ENCODE measurements at regions not wholly inside any gene's neighbourhood (a gene's known extent, or its start where the extent isn't known, plus 50 kb on each side); places are given as distances from the start of the nearest gene placed in this dataset.

DNA sequence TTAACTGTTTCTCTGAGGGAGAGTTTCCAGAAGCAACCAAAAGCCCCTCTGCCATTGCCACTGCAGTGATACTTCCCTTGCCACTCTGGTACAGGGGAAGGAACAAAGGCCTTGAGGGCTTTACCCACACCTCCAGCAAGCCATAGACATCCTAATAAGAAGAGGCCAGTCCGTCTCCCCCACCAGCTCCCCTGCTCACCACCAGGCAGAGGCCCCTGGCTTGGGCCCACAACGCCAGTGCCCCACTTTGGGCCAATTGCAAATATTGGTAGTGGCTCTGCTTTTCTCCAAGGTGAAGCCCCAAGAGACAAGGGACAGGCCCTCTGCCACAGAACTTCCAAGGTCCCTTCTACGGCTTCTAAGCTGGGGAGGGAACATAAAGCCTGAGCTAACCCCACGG is 833.0 kb downstream of the DACH1 start:
- Histone ChIP-seq H3K27me3 (ENCODE audit: low read length) (no peaks in the 10 kb centered on the region), H3F3A (ENCODE audit: insufficient read depth) (no peaks in the 10 kb centered on the region), H2AFZ (ENCODE audit: low read depth, low read length, severe bottlenecking) (no peak overlapping the region), H4K20me1 (ENCODE audit: low read depth, low read length) (no peaks in the 10 kb centered on the region), H3K4me2 (ENCODE audit: low read depth, low read length, poor library complexity, severe bottlenecking) (no peak overlapping the region), H3K27ac (ENCODE audit: low read depth, low read length) (no peak overlapping the region), H3K9me2 (replicated peaks; ENCODE audit: insufficient read depth, low read length) (no peaks in the 10 kb centered on the region), H3K9me3 (ENCODE audit: insufficient read depth, low read length) (0 out of 2 replicates have a peak, but pooled peaks cover 5% of the 10 kb centered on the region), H3K4me3 (ENCODE audit: insufficient read depth, low read length, poor library complexity, severe bottlenecking) (no peak overlapping the region), H3K79me2 (ENCODE audit: insufficient read depth, low read length) (no peaks in the 10 kb centered on the region), H3K9ac (ENCODE audit: low read length) (no peak overlapping the region), H3K36me3 (ENCODE audit: low read length) (no peaks in the 10 kb centered on the region)
- TF ChIP-seq EZH2phosphoT487 (conservative IDR thresholded peaks at IDR 0.05; ENCODE audit: low read length) (no peak), CTCF (IDR thresholded peaks at IDR 0.05; ENCODE audit: insufficient read depth, low read length, poor library complexity, severe bottlenecking) (no peak)

DNA sequence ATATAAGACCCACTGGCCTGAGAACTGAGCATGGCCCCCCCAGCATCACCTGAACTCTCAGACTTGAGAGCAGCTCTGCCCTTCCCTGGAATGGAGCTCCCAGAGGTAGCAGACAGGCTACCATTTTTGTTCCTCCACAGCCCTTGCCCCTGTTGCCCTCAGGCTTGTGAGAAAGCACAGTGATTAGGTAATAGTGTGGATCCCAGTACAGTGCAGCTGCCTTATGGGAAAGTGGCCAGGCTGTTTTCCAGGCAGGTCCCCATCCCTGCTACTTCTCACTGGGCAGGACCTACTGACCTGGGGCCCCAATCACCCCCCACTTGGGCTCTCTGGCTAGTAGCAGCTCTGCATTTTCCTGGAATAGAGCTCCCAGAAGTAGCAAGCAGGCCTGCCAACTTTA is 834.0 kb downstream of the DACH1 start:
- no peak overlapping the region for H2AFZ ChIP-seq (ENCODE audit: low read depth, low read length, severe bottlenecking)
- 0 out of 2 replicates have a peak, but pooled peaks cover 7% of the 10 kb centered on the region for H3K9me3 ChIP-seq (ENCODE audit: insufficient read depth, low read length)
- no peak overlapping the region for H3K9ac ChIP-seq (ENCODE audit: low read length)
- H3K27ac ChIP-seq (ENCODE audit: low read depth, low read length): no peak overlapping the region
- H3K4me3 ChIP-seq (ENCODE audit: insufficient read depth, low read length, poor library complexity, severe bottlenecking): no peak overlapping the region
- H3K4me2 ChIP-seq (ENCODE audit: low read depth, low read length, poor library complexity, severe bottlenecking): no peak overlapping the region
- H3K27me3 ChIP-seq (ENCODE audit: low read length): no peaks in the 10 kb centered on the region
- H4K20me1 ChIP-seq (ENCODE audit: low read depth, low read length): no peaks in the 10 kb centered on the region
- no peaks in the 10 kb centered on the region for H3K9me2 ChIP-seq (replicated peaks; ENCODE audit: insufficient read depth, low read length)
- no peaks in the 10 kb centered on the region for H3K36me3 ChIP-seq (ENCODE audit: low read length)
- no peaks in the 10 kb centered on the region for H3K79me2 ChIP-seq (ENCODE audit: insufficient read depth, low read length)
- no peaks in the 10 kb centered on the region for H3F3A ChIP-seq (ENCODE audit: insufficient read depth)
- no peak for TF ChIP-seq EZH2phosphoT487 (conservative IDR thresholded peaks at IDR 0.05; ENCODE audit: low read length)

DNA sequence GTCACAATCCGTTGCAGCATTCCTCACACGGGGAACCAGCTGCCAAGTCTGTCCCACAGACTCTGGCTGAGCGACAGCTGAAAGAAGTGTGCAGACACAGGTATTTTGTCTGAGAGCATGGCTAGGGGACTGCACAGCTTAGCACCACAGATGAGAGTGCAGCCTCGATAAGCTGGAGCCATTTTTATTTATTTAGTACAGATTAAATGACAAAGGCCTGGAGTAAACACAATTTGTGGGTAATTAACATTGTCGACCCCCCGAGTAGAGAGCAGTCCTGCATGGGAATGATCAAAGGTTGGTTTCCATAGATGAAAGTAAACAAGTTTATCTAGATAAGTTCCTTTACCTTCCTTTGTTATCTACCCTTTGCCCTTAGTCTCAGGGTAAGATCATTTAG is 836.2 kb downstream of the DACH1 start:
- Histone ChIP-seq H3K36me3 (ENCODE audit: low read length) (no peaks in the 10 kb centered on the region), H3F3A (ENCODE audit: insufficient read depth) (no peaks in the 10 kb centered on the region), H3K4me2 (ENCODE audit: low read depth, low read length, poor library complexity, severe bottlenecking) (no peak overlapping the region), H3K4me3 (ENCODE audit: insufficient read depth, low read length, poor library complexity, severe bottlenecking) (no peak overlapping the region), H2AFZ (ENCODE audit: low read depth, low read length, severe bottlenecking) (no peak overlapping the region), H3K79me2 (ENCODE audit: insufficient read depth, low read length) (no peaks in the 10 kb centered on the region), H3K9ac (ENCODE audit: low read length) (no peak overlapping the region), H4K20me1 (ENCODE audit: low read depth, low read length) (no peaks in the 10 kb centered on the region), H3K27me3 (ENCODE audit: low read length) (no peaks in the 10 kb centered on the region), H3K9me3 (ENCODE audit: insufficient read depth, low read length) (peaks cover 13% of the 10 kb centered on the region; the same call in 1 of the 2 replicates), H3K27ac (ENCODE audit: low read depth, low read length) (no peak overlapping the region), H3K9me2 (replicated peaks; ENCODE audit: insufficient read depth, low read length) (no peaks in the 10 kb centered on the region)
- TF ChIP-seq CTCF (IDR thresholded peaks at IDR 0.05; ENCODE audit: insufficient read depth, low read length, poor library complexity, severe bottlenecking) (no peak), EZH2phosphoT487 (conservative IDR thresholded peaks at IDR 0.05; ENCODE audit: low read length) (no peak)

- Histone ChIP-seq H3F3A (ENCODE audit: insufficient read depth) (no peaks in the 10 kb centered on the region), H3K9ac (ENCODE audit: low read length) (no peak overlapping the region), H2AFZ (ENCODE audit: low read depth, low read length, severe bottlenecking) (no peak overlapping the region), H3K27me3 (ENCODE audit: low read length) (no peaks in the 10 kb centered on the region), H3K36me3 (ENCODE audit: low read length) (no peaks in the 10 kb centered on the region), H3K4me3 (ENCODE audit: insufficient read depth, low read length, poor library complexity, severe bottlenecking) (no peak overlapping the region), H3K4me2 (ENCODE audit: low read depth, low read length, poor library complexity, severe bottlenecking) (no peak overlapping the region), H3K79me2 (ENCODE audit: insufficient read depth, low read length) (no peaks in the 10 kb centered on the region), H3K9me3 (ENCODE audit: insufficient read depth, low read length) (peaks cover 13% of the 10 kb centered on the region; the same call in 1 of the 2 replicates), H3K27ac (ENCODE audit: low read depth, low read length) (no peak overlapping the region), H3K9me2 (replicated peaks; ENCODE audit: insufficient read depth, low read length) (no peaks in the 10 kb centered on the region), H4K20me1 (ENCODE audit: low read depth, low read length) (no peaks in the 10 kb centered on the region)
- TF ChIP-seq EZH2phosphoT487 (conservative IDR thresholded peaks at IDR 0.05; ENCODE audit: low read length): no peak
- TF ChIP-seq CTCF (IDR thresholded peaks at IDR 0.05; ENCODE audit: insufficient read depth, low read length, poor library complexity, severe bottlenecking): no peak
Observed at GRCh38 chr13:71028884-71029283, 838.1 kb downstream of the DACH1 start.
